RWPE1 (cell line): ENCODE measurements at regions not wholly inside any gene's neighbourhood (a gene's known extent, or its start where the extent isn't known, plus 50 kb on each side); places are given as distances from the start of the nearest gene placed in this dataset.

ENCODE experiments used
- CTCF ChIA-PET: fragments of 350-600 bp; sonication (Branson Sonifier 250); formaldehyde crosslinking; extraction: SDS; loops from one replicate; lab custom pipeline; 2021; lab: Yijun Ruan, JAX
- POLR2A ChIA-PET: fragments of 400-600 bp; formaldehyde crosslinking; extraction: SDS; loops from one replicate; lab custom pipeline; 2020; ENCODE audit warnings: antibody characterized with exemption; ENCODE audit not compliant: low non-redundant PET; lab: Yijun Ruan, JAX
- DNase-seq: peaks from one replicate; pipeline ENCODE4 v3.0.0; 2012; ENCODE audit warnings: low spot score
- H3K27ac ChIP-seq: fragments of 450-650 bp; 2 replicates; pipeline ENCODE4 v1.5.1; 2017
- TF ChIP-seq, protein P1 (sequence below): fragments of 450-650 bp; conservative IDR thresholded peaks from 2 replicates; pipeline ENCODE4 v1.5.1; 2017; ENCODE audit warnings: low read depth, mild to moderate bottlenecking

- CTCF ChIA-PET = no interaction called here
- POLR2A ChIA-PET = no interaction called here
- no peak for DNase-seq
- H3K27ac ChIP-seq = no peak overlapping the region
- TF ChIP-seq, protein P1, sequence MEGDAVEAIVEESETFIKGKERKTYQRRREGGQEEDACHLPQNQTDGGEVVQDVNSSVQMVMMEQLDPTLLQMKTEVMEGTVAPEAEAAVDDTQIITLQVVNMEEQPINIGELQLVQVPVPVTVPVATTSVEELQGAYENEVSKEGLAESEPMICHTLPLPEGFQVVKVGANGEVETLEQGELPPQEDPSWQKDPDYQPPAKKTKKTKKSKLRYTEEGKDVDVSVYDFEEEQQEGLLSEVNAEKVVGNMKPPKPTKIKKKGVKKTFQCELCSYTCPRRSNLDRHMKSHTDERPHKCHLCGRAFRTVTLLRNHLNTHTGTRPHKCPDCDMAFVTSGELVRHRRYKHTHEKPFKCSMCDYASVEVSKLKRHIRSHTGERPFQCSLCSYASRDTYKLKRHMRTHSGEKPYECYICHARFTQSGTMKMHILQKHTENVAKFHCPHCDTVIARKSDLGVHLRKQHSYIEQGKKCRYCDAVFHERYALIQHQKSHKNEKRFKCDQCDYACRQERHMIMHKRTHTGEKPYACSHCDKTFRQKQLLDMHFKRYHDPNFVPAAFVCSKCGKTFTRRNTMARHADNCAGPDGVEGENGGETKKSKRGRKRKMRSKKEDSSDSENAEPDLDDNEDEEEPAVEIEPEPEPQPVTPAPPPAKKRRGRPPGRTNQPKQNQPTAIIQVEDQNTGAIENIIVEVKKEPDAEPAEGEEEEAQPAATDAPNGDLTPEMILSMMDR = no peak
Measured at GRCh38 chr21:14754682-14755081, 208.6 kb upstream of the SAMSN1 start.

GRCh38 chr21:14754259-14754604 is 208.1 kb upstream of the SAMSN1 start:
- ChIA-PET POLR2A (no interaction called here), CTCF (interaction anchor here (0.6 kb wide), 1 partner anchor 597 kb away, joined by 6 read pairs; no protein-coding TSS in a partner anchor)
- no peak overlapping the region for H3K27ac ChIP-seq
- TF ChIP-seq, protein P1 = no peak
- no peak for DNase-seq

GRCh38 chr21:14753466-14754258 is 207.5 kb upstream of the SAMSN1 start:
- TF ChIP-seq, protein P1 = no peak
- DNase-seq = no peak
- POLR2A ChIA-PET = no interaction called here
- H3K27ac ChIP-seq = no peak overlapping the region
- CTCF ChIA-PET = interaction anchor here (0.6 kb wide), 1 partner anchor 597 kb away, joined by 6 read pairs; no protein-coding TSS in a partner anchor

- H3K27ac ChIP-seq = no peak overlapping the region
- POLR2A ChIA-PET = no interaction called here
- TF ChIP-seq, protein P1 = no peak
- no peak for DNase-seq
- CTCF ChIA-PET = no interaction called here
Measured at GRCh38 chr21:14753069-14753465, 207.0 kb upstream of the SAMSN1 start.

DNA sequence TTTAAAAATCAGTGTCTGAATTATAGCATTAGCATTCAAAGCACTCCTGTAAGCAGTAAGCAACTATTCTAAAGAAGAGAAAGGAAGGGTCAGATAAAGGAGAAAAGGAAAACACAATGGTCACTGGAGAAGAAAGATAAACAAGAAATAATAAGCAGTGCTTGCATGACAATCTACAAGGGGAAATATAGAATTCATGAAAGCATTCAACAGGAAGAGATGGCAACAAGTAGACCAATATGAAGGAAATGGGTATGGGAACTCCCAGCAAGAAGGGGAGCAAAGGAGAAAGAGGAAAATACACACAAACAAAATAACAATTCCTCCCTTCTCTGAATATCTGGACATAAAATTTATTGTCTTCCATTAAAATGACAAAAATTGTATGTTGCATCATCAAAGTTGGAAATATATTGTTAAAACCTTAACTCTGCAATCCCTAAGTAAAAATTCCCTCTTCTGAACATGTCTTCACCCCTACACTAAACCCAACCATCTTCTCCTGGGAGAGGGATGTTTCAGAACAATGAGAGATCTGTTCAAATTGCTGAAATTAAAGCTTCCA is 206.3 kb upstream of the SAMSN1 start:
- ChIA-PET POLR2A (no interaction called here), CTCF (no interaction called here)
- no peak overlapping the region for H3K27ac ChIP-seq
- TF ChIP-seq, protein P1 = no peak
- no peak for DNase-seq

- CTCF ChIA-PET = interaction anchor here (0.7 kb wide), 1 partner anchor 14 kb away, joined by 3 read pairs; no protein-coding TSS in a partner anchor
- no peak for DNase-seq
- no peak overlapping the region for H3K27ac ChIP-seq
- TF ChIP-seq, protein P1 = no peak
- POLR2A ChIA-PET = no interaction called here
Measured at GRCh38 chr21:14751602-14752344, 205.7 kb upstream of the SAMSN1 start.
